ENCODE measurements at regions not wholly inside any gene's neighbourhood (a gene's known extent, or its start where the extent isn't known, plus 50 kb on each side); places are given as distances from the start of the nearest gene placed in this dataset.

DNA sequence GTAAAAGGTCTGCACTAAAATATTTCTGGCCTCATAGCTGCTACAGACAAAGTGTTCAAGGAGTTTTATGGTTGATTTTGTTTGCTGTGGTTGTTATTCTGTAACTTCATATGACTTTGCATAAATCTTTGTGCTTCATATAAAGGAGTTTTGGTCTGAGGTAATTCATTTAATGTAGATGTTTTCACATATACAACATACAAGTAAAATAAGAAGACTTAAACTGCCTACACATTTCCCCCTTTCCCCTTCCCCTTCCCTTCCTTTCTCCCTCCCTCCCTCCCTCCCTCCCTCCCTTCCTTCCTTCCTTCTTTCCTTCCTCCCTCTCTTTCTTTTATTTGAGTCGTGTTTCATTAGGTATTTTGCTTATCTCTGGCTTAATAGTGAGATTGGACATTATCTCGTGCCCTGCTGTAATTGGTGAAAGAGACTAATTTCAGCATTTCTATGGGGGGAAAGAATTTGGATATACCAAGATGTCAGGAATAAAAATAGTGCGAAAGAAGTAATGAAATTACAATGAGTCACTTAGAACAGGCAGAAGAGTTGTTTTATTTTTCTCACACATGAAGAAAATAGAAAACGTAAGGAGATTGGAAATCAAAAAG, 144.9 kb upstream of the MAD2L1 start:
- TF ChIP-seq TAF1 (IDR thresholded peaks at IDR 0.05; ENCODE audit: borderline replicate concordance, low read depth, low read length) (no peak), POLR2A (IDR thresholded peaks at IDR 0.05; ENCODE audit: low read depth, low read length) (no peak)

All from GM12892 (cell line).